HG03135 (cell line): ENCODE measurements at regions not wholly inside any gene's neighbourhood (a gene's known extent, or its start where the extent isn't known, plus 50 kb on each side); places are given as distances from the start of the nearest gene placed in this dataset.

Experiments
- ATAC-seq: cut with Tn5 transposase; IDR thresholded peaks from one replicate; pipeline ENCODE4 v1.9.1; 2021; ENCODE audit warnings: mild to moderate bottlenecking, moderate library complexity; ENCODE audit not compliant: unreplicated experiment

DNA sequence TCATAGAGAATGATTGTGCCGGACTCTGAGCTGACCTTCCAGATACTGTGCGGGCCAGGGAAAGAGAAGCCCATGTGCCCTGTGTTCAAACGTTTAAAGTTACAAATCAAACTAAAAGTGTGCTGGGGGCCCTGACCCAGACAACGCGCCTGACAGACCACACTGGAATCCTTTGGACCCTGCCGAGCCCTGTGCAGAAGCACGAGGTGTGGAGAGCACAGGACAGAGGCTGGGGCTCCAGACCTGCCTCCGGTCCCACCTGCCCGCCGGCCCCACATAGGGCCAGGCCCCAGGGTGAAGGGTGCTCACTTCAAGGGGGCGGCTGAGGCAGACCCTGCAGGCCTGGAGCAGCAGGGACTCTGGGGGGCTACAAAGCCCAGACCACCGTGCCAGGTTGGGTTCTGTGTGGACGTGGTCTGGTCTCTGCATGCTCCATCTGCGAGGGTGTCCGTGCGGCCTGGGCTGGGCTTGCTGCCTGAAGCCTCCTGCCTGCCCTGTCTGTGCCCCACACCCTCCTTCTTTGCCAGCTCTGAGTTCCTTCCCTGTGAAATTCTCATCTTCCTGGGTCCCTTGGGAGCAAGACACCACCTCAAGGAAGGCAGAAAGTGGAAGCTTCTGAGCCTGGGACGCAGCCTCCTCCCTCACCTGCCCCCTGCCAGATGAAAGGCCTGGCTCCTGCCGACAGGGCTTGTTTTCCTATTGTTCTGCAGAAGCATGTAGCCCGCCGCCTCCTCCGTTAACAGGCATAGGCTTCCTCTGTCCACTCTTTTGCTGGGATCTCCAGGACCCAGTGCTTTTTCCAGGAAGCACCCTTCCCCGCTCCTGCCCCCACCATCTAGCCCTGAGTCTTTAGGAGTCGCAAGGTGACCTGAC, 186.2 kb downstream of the ERMARD start:
- ATAC-seq: no peak

DNA sequence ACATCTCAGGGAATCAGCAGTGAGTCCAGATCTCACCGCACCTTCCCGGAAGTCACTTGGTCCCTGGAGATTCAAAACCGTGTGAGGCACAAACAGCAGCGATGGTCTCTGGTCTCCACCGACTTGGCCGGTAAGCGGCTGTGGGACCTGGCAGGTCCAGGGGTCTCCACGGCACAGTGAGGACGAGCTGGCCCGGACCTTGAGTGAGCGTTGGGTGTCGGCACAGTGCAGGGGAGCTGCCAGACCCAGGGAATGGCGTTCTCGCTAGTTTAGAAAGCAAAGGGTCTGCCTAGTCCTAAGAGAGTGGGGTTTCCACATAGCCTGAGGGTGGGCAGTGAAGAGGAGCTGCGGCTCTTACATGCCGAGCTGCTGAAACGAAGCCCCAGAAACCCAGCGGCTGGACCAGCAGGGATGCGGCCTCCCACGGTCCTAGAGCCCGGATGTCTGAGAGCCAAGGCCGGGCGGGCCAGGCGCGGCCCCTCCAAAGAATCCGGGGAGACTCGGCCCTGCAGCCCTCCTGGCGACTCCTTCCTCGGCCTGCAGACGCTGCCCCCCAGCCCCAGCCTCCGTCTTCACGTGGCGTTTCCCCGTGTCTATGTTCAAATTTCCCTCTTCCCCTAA, 185.0 kb downstream of the ERMARD start:
- no peak for ATAC-seq

DNA sequence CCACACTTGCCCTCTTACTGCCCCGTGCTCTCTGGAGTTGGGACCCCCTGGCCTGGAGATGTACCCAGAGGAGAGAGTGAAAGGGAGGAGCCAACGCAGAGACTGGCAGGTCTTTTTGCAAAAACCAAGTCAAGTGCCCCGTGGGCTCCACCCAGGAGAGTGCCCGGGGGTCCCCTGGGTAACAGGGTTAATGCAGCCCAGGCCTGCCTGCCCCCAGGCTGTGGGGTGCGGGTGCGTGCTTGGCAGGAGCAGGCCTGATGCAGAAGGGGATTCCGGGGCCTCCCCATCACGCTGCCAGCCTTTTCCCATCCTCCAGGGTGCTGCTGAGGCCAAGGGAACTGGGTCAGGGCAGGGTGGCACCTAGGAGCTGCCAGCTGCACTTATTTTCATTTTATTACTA, 184.4 kb downstream of the ERMARD start:
- no peak for ATAC-seq

DNA sequence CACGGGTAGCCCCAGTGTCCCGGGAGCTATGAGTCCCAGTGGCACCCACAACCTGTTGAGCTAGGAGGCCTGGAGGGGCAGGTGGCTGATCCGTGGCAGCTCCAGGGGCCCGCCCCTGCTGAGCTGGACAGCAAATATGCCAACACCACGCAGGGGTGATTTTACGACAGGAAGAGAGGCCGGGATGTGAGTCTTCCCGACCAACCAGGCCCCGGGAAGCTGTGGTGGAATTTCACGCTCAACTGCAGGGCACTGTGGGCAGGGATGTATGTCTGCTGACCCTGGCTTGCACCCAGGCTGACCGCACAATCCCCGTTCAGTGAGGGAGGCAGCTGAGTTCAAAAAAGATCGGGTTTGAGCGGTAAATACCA, 183.9 kb downstream of the ERMARD start:
- no peak for ATAC-seq

DNA sequence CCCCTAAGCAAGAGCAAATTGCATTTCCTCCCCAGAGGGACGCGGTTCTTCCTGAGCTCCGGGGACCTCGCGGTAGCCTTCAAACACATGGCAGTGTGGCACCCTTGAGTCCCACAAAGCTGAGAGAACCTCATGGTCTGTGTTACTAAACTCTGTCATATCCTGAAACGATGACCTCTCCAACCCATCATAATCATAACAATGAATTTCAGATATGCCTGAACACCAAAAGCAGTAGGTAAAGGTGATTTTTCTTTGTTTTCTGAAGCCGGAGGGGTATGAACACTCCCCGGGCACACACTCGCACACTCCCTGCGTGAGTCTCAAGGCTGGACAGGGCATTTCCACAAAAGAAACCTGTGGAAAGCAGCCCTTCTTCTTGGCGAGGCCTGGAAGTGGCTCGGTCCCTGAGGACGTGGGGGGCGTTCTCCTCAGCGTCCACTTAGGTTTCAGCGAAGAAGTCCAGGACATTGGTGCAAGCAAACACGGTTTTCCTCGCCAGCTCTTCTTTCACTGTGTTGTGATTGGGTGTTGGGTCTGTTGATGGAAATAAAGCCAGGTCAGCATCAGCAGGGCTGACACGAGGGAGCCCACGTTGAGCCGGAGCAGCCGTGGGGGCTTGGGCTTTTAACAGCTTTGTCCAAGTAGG, 183.4 kb downstream of the ERMARD start:
- ATAC-seq: no peak

DNA sequence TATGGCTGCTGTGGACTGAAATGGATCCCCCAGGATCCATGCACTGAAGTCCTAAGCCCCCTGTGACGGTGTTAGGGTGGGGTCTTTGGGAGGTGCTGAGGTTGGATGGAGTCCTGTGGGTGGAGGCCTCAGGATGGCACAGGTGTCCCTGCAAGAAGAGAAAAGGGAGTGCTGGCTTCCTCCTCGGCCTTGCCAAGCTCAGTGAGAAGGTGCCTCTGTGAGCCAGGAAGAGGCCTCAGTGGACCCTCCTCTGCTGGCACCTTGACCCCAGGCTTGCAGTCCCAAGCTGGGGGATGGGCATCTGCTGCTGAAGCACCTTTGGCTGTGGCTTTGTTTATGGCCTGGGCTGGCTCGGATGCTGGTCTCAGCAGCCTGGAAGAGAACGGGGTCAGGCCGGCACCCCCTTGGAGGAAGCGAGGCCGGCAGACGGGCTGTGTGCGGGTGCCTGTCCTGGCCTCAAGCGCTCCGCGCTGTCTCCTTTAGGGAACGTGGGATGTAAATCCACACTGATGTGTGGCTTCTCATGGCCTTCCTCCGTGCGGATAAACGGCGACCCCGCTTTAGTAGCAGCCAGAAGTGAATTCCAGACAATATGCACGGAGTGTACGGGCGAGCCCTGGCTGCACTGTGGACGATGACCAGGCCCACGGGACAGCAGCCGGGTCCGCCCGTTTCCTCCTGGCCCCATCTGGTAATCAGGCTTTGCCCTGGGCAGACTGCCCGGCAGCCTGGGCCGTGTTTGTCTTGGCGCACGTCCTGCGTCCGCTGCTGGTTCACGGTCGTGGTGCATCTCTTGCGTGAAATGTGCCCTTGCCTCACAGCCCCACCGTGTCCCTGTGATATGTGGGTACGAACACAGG, 182.6 kb downstream of the ERMARD start:
- ATAC-seq: no peak

DNA sequence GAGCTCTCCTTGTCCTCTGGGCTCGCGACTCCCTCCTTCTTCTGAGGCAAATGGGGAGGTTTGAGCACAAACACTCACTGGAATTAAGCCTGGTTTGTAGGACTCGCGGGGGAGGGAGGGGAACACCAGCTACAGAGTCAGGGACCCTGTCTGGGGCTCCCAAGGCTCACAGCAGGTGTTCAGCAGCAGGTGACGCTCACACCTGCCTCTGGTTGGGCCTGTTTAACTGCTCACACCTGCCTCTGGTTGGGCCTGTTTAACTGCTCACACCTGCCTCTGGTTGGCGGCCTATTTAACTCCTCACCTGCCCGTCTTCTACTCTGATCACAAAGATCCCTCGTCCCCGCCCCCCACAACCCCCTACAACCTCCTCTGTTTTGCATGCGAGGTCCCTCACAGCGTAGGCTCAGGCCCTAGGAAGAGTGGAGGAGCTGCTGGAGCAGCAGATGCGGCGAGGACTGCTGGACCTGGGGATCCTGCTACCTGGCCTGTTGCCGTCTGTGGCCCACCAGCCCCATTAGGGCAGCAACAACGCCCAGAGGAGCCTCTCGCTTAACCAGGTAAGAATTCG, 181.9 kb downstream of the ERMARD start:
- no peak for ATAC-seq

DNA sequence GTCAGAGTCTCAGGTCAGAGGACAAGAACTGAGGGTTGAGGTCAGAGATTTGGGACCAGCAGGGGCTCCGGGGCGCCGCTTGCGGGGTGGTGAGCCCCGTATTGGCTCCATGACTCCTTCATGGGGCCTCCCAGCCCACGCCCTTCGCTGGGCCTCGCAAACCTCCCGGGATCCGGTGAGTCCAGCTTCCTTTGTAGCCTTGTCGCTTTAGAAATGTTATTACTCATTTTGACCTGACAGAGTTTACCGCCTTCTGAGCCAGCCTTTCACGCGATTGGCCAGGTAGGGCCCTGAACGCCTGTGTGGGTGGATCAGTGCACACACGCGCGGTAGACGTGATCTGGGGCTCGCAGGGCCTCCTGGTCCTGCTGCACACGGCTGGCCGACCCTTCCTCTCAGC, 181.1 kb downstream of the ERMARD start:
- ATAC-seq: no peak

DNA sequence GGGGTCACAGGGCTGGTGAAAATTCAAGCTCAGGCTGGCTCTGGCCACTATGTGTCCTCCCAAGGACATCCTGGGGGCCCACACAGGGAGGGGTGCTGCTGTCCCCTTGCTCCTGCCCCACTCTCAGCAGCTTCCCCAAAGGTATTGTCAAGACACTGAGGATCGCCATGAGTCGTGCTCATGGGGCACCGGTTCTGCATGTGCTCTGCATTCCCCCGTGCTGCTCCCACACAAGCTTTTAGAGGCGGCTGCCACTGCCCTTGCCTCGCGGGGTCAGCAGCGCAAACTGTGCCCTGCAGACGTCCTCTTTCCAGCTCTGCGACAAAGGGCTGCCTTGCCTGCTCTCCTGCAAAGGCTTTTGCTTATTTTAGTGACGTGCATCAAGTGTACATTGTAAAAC, 179.8 kb downstream of the ERMARD start:
- ATAC-seq: no peak

DNA sequence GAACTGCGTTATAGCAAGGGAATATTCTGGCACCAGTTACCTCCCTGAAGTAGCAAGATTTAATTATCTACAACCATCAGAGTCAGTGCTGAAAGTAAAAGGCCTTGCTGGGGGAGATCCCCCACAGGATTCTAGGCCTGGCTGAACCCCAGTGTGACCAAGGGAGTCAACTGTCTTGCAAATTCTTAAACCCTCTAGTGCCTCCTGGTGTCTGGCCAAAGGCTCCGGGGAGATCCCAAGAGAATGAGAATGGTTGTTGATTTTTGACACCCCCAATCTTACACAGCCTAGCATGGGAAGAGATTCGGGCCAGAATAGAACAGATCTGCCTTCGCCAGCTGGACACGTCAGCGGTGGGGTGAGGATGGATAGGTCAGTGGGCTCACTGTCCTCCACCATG, 179.4 kb downstream of the ERMARD start:
- no peak for ATAC-seq

DNA sequence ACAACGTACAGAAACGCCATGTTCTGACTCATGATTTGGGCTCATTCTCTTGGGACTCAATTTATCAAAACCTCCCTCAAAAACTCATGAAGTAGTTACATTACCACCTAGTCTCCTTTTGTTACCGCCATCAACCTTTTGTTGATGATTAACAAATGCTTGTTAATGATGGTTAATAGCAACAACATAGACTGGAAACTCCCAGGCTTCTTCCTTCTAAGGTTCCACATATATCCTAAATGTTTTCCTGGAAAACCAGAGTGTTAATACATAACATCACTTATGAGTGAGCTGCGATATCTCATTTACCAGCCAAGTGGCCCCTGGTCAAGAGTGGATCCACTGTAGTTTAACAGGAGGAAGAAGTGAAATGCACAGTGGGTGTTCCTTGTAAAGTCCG, 176.3 kb downstream of the ERMARD start:
- no peak for ATAC-seq

DNA sequence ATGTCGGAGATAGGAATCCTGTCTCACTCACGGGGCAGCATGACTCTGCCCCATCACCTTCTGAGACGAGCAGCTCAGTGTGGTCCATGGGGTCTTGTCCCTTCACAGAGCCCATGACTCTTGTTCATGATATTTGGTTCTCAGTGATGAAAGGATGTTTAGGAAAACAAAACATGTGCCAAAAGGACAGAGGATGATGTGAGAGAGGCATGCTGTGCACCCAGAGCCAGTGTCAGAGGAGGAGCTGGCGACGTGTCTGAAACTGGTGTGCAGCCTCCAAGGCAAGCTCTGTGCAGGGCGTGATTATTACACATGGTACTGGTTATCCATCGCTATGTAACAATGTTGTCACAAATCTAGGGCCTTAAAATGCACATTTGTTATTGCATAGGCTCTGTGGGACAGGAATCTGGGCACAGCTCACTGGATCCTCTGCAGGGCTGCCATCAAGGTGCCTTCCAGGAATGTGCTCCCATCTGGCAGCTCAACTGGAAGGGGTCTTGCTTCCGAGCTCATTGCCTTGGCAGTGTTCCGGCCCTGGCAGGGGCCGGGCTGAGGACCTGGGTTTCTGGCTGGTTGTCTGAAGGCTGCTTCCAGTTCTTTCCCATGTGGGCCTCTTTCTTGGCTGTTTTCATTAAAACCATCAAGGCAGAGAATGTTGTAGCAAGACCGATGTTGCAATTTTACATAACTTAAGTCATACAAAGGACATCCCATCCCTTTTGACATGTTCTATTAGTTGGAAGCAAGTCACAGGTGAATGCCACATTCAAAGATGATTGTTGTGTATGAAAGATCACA, 175.4 kb downstream of the ERMARD start:
- no peak for ATAC-seq

DNA sequence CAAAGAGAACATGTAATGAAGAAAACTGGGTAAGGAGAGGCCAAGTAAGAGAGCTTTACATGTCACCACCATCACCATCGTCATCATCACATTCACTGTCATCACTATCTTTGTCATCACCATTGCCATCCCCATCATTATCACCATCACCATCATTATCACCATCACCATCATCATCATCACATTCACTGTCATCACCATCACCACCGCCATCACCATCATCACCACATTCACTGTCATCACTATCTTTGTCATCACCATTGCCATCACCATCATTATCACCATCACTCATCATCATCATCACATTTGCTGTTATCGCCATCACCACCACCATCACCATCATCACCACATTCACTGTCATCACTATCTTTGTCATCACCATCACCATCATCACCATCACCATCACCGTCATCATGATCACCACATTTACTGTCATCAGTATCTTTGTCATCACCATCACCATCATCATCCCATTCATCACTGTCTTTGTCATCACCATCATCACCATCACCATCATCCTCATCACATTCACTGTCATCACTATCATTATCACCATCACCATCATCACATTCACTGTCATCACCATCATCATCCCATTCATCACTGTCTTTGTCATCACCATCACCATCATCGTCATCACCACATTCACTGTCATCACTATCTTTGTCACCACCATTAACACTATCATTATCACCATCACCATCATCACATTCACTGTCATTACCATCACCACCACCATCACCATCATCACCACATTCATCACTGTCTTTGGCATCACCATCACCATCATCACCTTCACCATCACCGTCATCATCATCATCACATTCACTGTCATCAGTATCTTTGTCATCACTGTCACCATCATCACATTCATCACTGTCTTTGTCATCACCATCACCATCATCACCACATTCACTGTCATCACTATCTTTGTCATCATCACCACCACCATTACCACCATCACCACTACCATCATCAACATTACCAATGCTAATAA, 172.3 kb downstream of the ERMARD start:
- no peak for ATAC-seq

DNA sequence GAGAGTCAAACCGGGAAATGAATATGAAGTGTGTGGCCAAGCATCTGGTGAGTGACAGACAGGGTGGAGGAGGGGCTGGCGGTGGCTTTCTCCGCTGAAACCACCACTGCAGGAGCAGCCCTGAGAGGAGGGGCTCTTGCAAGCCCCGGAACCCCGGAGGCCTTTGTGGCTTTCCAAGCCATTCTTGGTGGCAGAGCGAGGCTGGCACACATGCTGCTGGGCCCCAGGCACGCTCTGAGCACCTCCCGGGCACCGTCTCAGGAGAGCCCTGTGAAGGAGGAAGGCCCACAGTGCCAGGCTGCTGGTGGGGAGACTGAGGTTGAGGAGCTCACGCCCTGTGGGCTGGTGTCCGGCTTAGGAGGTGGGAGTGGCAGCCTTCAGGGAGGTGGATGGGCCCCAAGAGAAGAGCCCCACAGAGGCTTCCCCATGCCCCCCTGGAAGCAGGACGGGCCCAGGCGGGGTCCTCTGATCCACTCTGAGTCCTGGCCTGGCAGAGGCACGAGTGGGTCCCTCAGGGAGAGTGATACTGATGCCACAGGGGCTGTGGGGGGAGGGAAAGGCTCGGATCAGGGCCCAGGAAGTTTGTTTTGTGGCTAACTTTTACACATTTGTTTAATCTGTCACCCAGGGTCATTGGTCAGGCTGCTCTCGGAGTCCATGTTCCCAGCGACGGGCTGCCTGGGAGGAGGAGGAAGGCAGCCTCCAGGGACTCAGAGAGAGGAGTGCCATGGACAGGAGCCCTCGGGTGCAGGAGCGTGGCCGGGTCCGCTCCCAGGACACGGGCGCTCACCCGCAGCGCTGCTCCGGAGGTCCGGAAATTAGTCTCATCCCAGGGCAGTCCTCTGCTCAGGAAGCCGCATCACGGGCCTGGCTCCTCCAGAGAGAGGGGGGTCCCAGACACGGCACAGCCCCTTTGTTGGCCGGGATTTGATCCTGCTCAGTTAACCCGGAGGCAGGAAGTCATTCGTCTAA, 170.7 kb downstream of the ERMARD start:
- ATAC-seq: no peak

DNA sequence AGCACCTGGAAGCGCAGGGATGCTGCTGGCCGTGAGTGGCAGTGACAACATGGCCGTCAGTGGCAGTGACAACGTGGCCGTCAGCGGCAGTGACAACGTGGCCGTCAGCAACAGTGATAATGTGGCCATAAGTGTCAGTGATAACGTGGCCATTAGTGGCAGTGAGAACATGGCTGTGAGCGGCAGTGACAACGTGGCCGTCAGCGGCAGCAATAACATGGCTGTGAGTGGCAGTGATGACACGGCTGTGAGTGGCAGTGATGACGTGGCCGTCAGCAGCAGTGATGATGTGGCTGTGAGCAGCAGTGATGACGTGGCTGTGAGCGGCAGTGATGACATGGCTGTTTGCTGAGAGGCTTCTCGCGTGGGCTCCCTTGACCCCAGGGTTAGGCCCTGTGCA, 169.8 kb downstream of the ERMARD start:
- no peak for ATAC-seq

DNA sequence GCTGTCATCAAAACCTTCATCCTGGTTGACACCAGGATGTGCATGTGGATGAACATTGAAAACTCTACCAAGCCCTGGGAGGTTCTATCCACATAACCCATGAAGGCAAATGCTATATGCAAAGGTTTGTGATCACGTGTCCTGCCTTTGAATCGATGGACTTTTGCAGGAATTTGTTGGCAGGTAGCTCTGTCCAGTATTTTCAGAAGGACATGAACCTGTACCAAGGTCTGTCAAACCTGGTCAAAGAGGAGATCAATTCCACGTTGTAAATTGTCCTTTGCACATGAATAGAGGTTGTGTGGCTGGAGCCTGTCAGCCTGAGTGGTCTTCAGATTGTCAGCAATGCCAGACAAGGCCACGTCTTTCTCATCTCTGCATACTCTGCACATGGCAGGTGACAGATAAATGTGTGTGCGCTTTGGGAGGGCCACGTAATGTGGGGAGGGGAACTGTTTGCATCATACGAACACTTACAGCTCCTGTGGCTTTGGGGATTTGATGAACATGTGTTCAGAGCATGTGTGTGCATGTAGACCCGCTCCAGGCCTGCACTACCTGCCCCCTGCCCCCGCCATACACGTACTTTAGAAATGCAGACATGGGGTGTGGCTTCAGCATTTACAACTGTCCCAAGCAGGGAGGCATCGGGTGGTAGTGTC, 169.1 kb downstream of the ERMARD start:
- no peak for ATAC-seq

DNA sequence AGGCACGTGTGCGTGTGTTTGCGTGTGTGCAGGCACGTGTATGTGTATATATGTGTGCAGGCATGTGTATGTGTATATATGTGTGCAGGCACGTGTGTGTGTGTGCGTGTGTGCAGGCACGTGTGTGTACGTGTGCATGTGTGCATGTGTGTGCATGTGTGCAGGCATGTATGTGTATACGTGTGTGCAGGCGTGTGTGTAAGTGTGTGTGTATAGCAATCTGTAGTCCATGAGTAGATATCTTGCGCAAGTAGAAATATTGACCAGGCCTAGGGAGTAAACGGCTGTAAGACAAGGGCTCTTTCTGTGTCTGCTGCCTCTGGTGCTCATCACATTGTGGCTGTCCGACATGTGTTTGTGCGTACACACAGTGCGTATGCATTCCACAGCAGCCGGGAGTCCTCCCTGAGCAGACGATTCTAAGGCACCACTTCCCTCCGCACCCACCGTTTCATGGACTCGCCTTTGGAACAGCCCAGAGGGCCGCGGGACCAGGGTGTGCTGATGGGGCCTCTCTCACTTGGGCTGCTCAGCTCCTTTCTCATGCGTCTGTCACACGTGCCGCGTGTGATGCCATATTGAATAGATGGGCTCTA, 167.6 kb downstream of the ERMARD start:
- ATAC-seq: no peak
